ENCODE measurements at regions not wholly inside any gene's neighbourhood (a gene's known extent, or its start where the extent isn't known, plus 50 kb on each side); places are given as distances from the start of the nearest gene placed in this dataset.

DNA sequence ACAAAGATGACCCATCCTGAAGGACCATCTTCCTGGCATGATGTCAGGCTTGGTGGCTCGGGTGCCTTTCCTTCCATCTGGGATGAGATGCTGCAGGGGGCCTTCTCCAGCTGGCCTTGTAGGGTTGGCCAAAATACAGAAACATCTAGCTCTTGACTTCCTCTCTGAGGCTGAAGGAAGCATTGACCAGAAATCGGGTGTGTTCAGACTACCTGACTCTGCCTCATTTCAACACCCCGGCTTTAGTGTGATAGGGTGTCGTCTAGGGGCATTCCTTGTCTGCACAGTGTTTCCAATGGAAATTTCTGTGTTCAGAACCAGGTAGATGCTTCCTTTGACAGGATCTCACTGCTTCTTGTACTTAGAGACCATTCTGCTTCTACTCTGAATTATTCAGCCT is 115.7 kb upstream of the SPRED2 start:
- no peak for TF ChIP-seq POLR2A (IDR thresholded peaks at IDR 0.05)
- TF ChIP-seq, protein P1, sequence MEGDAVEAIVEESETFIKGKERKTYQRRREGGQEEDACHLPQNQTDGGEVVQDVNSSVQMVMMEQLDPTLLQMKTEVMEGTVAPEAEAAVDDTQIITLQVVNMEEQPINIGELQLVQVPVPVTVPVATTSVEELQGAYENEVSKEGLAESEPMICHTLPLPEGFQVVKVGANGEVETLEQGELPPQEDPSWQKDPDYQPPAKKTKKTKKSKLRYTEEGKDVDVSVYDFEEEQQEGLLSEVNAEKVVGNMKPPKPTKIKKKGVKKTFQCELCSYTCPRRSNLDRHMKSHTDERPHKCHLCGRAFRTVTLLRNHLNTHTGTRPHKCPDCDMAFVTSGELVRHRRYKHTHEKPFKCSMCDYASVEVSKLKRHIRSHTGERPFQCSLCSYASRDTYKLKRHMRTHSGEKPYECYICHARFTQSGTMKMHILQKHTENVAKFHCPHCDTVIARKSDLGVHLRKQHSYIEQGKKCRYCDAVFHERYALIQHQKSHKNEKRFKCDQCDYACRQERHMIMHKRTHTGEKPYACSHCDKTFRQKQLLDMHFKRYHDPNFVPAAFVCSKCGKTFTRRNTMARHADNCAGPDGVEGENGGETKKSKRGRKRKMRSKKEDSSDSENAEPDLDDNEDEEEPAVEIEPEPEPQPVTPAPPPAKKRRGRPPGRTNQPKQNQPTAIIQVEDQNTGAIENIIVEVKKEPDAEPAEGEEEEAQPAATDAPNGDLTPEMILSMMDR (IDR thresholded peaks at IDR 0.05) = no peak
